Mesenchymal stem cell (in vitro differentiated cells and primary cell): ENCODE measurements at regions not wholly inside any gene's neighbourhood (a gene's known extent, or its start where the extent isn't known, plus 50 kb on each side); places are given as distances from the start of the nearest gene placed in this dataset.

Experiments used
- DNase-seq: peaks from one replicate; pipeline ENCODE4 v3.0.0-alpha.2; 2013
- H2AFZ ChIP-seq: one replicate; pipeline ENCODE4 v1.6.1; 2013; ENCODE audit warnings: low read depth, mild to moderate bottlenecking, control low read depth, inconsistent platforms, low read length, moderate library complexity
- H2AK5ac ChIP-seq: 2 replicates; pipeline ENCODE4 v1.6.1; 2013; ENCODE audit warnings: low read length, moderate library complexity, mild to moderate bottlenecking, inconsistent platforms; ENCODE audit not compliant: severe bottlenecking
- H2BK120ac ChIP-seq: one replicate; pipeline ENCODE4 v1.6.1; 2013; ENCODE audit warnings: low read depth, mild to moderate bottlenecking, inconsistent platforms, low read length, moderate library complexity
- H2BK12ac ChIP-seq, 2 experiments: one replicate each; pipeline ENCODE4 v1.6.1; 2013; ENCODE audit warnings: inconsistent platforms in 2 of 2, low read length in 2 of 2, mild to moderate bottlenecking in 2 of 2, moderate library complexity in 2 of 2, control low read depth in 1 of 2
- H2BK15ac ChIP-seq: one replicate; pipeline ENCODE4 v1.6.1; 2013; ENCODE audit warnings: mild to moderate bottlenecking, low read depth, inconsistent platforms; ENCODE audit not compliant: poor library complexity, severe bottlenecking
- H2BK5ac ChIP-seq: 2 replicates; pipeline ENCODE4 v1.6.1; 2013; ENCODE audit warnings: low read depth, mild to moderate bottlenecking, low read length, control low read depth, inconsistent platforms; ENCODE audit not compliant: poor library complexity, severe bottlenecking
- H3K14ac ChIP-seq, 2 experiments: one replicate each; pipeline ENCODE4 v1.6.1; 2013; ENCODE audit warnings: inconsistent platforms in 2 of 2, low read length in 2 of 2, control low read depth in 1 of 2, mild to moderate bottlenecking in 1 of 2, moderate library complexity in 1 of 2
- H3K18ac ChIP-seq, 2 experiments: one replicate each; pipeline ENCODE4 v1.6.1; 2013; ENCODE audit warnings: inconsistent platforms in 2 of 2, low read length in 2 of 2, control low read depth in 1 of 2, low read depth in 1 of 2, mild to moderate bottlenecking in 1 of 2
- H3K23ac ChIP-seq, 2 experiments: one replicate each; pipeline ENCODE4 v1.6.1; 2013; ENCODE audit warnings: inconsistent platforms in 2 of 2, low read length in 2 of 2, mild to moderate bottlenecking in 2 of 2, moderate library complexity in 2 of 2, control low read depth in 1 of 2
- H3K27ac ChIP-seq: 2 replicates; pipeline ENCODE4 v1.5.1; 2013; ENCODE audit warnings: mild to moderate bottlenecking, moderate library complexity, low read length, control low read depth, inconsistent platforms; ENCODE audit not compliant: poor library complexity, severe bottlenecking
- H3K27me3 ChIP-seq, 2 experiments: 2 replicates each; pipeline versions ENCODE4 v1.6.1 to v1.7.0; 2013; ENCODE audit warnings: low read length in 2 of 2, mild to moderate bottlenecking in 2 of 2, moderate library complexity in 2 of 2, control low read depth in 1 of 2, inconsistent platforms in 1 of 2; ENCODE audit not compliant: control insufficient read depth in 1 of 2, insufficient read depth in 1 of 2
- H3K36me3 ChIP-seq, 2 experiments: 2 replicates each; pipeline versions ENCODE4 v1.6.1 to v1.7.0; 2013; ENCODE audit warnings: low read length in 2 of 2, control low read depth in 1 of 2, inconsistent platforms in 1 of 2, low read depth in 1 of 2, mild to moderate bottlenecking in 1 of 2; ENCODE audit not compliant: insufficient read depth in 2 of 2, control insufficient read depth in 1 of 2
- H3K4ac ChIP-seq, 2 experiments: one replicate each; pipeline ENCODE4 v1.6.1; 2013; ENCODE audit warnings: inconsistent platforms in 2 of 2, low read length in 2 of 2, mild to moderate bottlenecking in 2 of 2, moderate library complexity in 2 of 2, control low read depth in 1 of 2, low read depth in 1 of 2
- H3K4me1 ChIP-seq: 2 replicates; pipeline ENCODE4 v1.6.1; 2013; ENCODE audit warnings: low read depth, low read length, control low read depth; ENCODE audit not compliant: control insufficient read depth, insufficient read depth
- H3K4me2 ChIP-seq: 2 replicates; pipeline ENCODE4 v1.6.1; 2013; ENCODE audit warnings: low read length, mild to moderate bottlenecking, inconsistent platforms; ENCODE audit not compliant: poor library complexity, severe bottlenecking
- H3K4me3 ChIP-seq, 2 experiments: 2 replicates each; pipeline versions ENCODE4 v1.5.1 to v1.7.0; 2013; ENCODE audit warnings: low read length in 2 of 2, mild to moderate bottlenecking in 2 of 2, control low read depth in 1 of 2, low read depth in 1 of 2; ENCODE audit not compliant: insufficient read depth in 1 of 2
- H3K79me1 ChIP-seq: replicated peaks from 2 replicates; pipeline ENCODE4 v1.6.1; 2013; ENCODE audit warnings: mild to moderate bottlenecking, control low read depth, low read length, inconsistent platforms; ENCODE audit not compliant: poor library complexity, severe bottlenecking
- H3K9ac ChIP-seq: 2 replicates; pipeline ENCODE4 v1.7.0; 2013; ENCODE audit warnings: mild to moderate bottlenecking, low read length, moderate library complexity
- H3K9me3 ChIP-seq: 2 replicates; pipeline ENCODE4 v1.7.0; 2013; ENCODE audit warnings: mild to moderate bottlenecking, low read length; ENCODE audit not compliant: control insufficient read depth
- H4K8ac ChIP-seq: one replicate; pipeline ENCODE4 v1.6.1; 2013; ENCODE audit warnings: inconsistent platforms, mild to moderate bottlenecking, low read length, moderate library complexity
- H4K91ac ChIP-seq: one replicate; pipeline ENCODE4 v1.6.1; 2013; ENCODE audit warnings: mild to moderate bottlenecking, low read length, inconsistent platforms
- WGBS: methylation state at CpG from one replicate; pipeline ENCODE4 v1.1.7; 2013; ENCODE audit warnings: mixed read lengths; 5-methylcytosine and 5-hydroxymethylcytosine counted together

GRCh38 chr9:90948156-90948555 lies 146.5 kb downstream of the SYK start:
- Histone ChIP-seq H3K4me2 (no peak overlapping the region), H3K14ac (no peak overlapping the region), H3K9me3 (no peaks in the 10 kb centered on the region), H3K4me3 (no peak overlapping the region), H3K4ac (no peak overlapping the region), H4K8ac (no peak overlapping the region), H2AK5ac (no peak overlapping the region), H3K18ac (no peak overlapping the region), H3K23ac (no peak overlapping the region), H4K91ac (no peak overlapping the region), H3K36me3 (no peaks in the 10 kb centered on the region), H3K9ac (no peak overlapping the region), H3K4me1 (peaks cover 1% of the 10 kb centered on the region), H3K27ac (no peak overlapping the region), H2BK5ac (no peak overlapping the region), H2BK12ac (no peak overlapping the region), H2BK15ac (no peak overlapping the region), H2BK120ac (no peak overlapping the region), H2AFZ (no peak overlapping the region), H3K27me3 (peaks cover 0 to 14% of the 10 kb centered on the region in 2 experiments), H3K79me1 (no peaks in the 10 kb centered on the region)
- WGBS = 90% methylated on average over 4 of the region's 6 CpGs
- no peak for DNase-seq

DNA sequence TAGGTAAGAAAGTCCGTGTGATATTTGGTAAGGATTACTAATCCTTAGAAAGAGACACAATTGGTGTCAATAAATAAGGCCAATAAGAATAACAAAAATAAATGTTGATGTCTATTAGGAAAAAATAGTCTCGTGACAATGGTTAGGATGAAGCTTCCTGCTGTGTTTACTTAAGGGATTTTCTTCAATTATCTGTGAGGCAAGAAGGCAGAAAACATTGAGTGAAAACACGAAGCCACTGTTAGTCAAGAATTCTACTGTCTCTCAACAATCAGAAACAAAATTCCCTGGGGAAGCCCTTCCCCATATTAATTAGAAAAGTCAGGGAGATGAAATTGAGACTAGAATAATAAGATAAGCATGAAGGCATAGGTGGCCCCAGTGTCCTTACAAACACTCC lies 149.0 kb downstream of the SYK start:
- Histone ChIP-seq H3K23ac (no peak overlapping the region), H3K27me3 (peaks cover 0 to 8% of the 10 kb centered on the region in 2 experiments), H3K4me1 (no peaks in the 10 kb centered on the region), H2BK15ac (no peak overlapping the region), H3K9me3 (no peaks in the 10 kb centered on the region), H3K14ac (no peak overlapping the region), H3K36me3 (no peaks in the 10 kb centered on the region), H3K4me2 (no peak overlapping the region), H4K8ac (no peak overlapping the region), H3K4ac (no peak overlapping the region), H3K79me1 (no peaks in the 10 kb centered on the region), H2BK5ac (no peak overlapping the region), H3K9ac (no peak overlapping the region), H2AK5ac (no peak overlapping the region), H4K91ac (no peak overlapping the region), H2BK12ac (no peak overlapping the region), H2AFZ (no peak overlapping the region), H3K18ac (no peak overlapping the region), H2BK120ac (no peak overlapping the region), H3K27ac (no peak overlapping the region), H3K4me3 (no peak overlapping the region)
- DNase-seq = peak; percentile 47
- 0% methylated on average over 1 of the region's 3 CpGs for WGBS

DNA sequence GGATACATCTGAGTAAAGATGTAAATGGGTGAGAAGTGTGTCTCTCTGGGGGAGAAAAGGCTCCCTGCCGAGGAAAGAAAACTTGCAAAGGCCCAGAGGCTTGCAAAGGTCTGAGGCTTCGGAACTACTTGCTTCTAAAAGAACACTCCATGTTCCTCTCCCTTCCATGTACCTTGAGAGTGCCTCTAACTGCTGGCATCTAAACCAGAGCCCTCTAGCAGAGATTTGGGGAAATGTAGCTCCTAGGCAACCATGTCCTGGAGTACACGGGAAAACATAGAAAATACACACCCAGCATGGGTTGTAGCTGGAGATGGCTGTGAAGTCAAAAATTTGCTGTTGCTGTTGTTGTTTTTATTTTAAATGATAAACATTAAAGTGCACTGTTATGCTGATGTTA lies 151.6 kb downstream of the SYK start:
- Histone ChIP-seq H2AFZ (no peak overlapping the region), H3K4me3 (no peak overlapping the region), H4K8ac (no peak overlapping the region), H3K27ac (no peak overlapping the region), H3K36me3 (no peaks in the 10 kb centered on the region), H3K27me3 (no peaks in the 10 kb centered on the region), H3K4me1 (peaks cover 7% of the 10 kb centered on the region), H3K4me2 (no peak overlapping the region), H3K14ac (no peak overlapping the region), H3K9ac (no peak overlapping the region), H2BK120ac (no peak overlapping the region), H3K4ac (no peak overlapping the region), H4K91ac (no peak overlapping the region), H2BK5ac (no peak overlapping the region), H3K23ac (no peak overlapping the region), H3K9me3 (no peaks in the 10 kb centered on the region), H2BK15ac (no peak overlapping the region), H3K18ac (no peak overlapping the region), H3K79me1 (no peaks in the 10 kb centered on the region), H2BK12ac (no peak overlapping the region), H2AK5ac (no peak overlapping the region)
- no peak for DNase-seq
- 76% methylated on average over 3 of the region's 3 CpGs for WGBS

DNA sequence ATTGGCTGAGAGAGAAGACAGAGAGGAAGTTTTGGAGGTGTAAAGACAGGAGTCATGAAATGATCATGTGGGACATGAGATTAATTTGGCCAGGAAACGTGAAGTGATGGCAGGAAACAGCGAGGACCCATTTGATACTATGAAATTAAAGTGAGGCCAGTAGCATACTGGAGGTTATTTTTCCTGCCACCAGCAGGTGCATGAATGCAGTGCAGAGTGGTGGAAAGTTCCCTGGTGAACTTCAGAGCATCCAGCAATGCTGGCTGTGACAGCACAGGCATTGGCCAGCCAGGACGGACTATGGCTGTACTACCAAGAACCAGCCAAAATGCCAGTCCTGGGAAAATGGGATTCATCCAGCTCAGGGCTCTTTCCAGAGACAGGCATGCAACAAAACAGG lies 152.2 kb downstream of the SYK start:
- Histone ChIP-seq H4K8ac (no peak overlapping the region), H3K9ac (no peak overlapping the region), H2AFZ (no peak overlapping the region), H3K18ac (no peak overlapping the region), H3K27me3 (no peaks in the 10 kb centered on the region), H2BK5ac (no peak overlapping the region), H2AK5ac (no peak overlapping the region), H3K9me3 (no peaks in the 10 kb centered on the region), H3K4me3 (no peak overlapping the region), H2BK12ac (no peak overlapping the region), H3K36me3 (no peaks in the 10 kb centered on the region), H4K91ac (no peak overlapping the region), H3K79me1 (no peaks in the 10 kb centered on the region), H3K14ac (no peak overlapping the region), H3K23ac (no peak overlapping the region), H2BK120ac (no peak overlapping the region), H3K4me2 (no peak overlapping the region), H3K4me1 (peaks cover 7% of the 10 kb centered on the region), H2BK15ac (no peak overlapping the region), H3K27ac (no peak overlapping the region), H3K4ac (no peak overlapping the region)
- 87% methylated on average over 3 of the region's 3 CpGs for whole genome bisulfite sequencing
- DNase-seq = no peak
